Activated naive CD8-positive, alpha-beta T cell treated with anti-CD3 and anti-CD28 coated beads, Interleukin-2, amount 10 ng/mL, durations not matched to agents 7 days and 5 days (primary cell): ENCODE measurements at regions not wholly inside any gene's neighbourhood (a gene's known extent, or its start where the extent isn't known, plus 50 kb on each side); places are given as distances from the start of the nearest gene placed in this dataset.

ENCODE experiments used
- ATAC-seq: fragments of 150-1000 bp; cut with Tn5 transposase; one replicate; pipeline ENCODE4 v1.10.0; 2021; ENCODE audit warnings: low read depth, moderate library complexity
- POLR2A ChIA-PET: fragments of 350-600 bp; sonication (Branson Sonifier 250); formaldehyde crosslinking; loops from one replicate; lab custom pipeline; 2021; ENCODE audit warnings: antibody characterized with exemption; lab: Charles Lee
- DNase-seq: peaks from one replicate; pipeline ENCODE4 v3.0.0; 2021
- H3K27ac Mint-ChIP-seq: one replicate; pipeline ENCODE4 v1.8.0; 2022; ENCODE audit warnings: mild to moderate bottlenecking, mixed read lengths
- H3K27me3 Mint-ChIP-seq: one replicate; pipeline ENCODE4 v1.8.0; 2022; ENCODE audit warnings: mild to moderate bottlenecking, moderate library complexity, mixed read lengths
- H3K36me3 Mint-ChIP-seq: one replicate; pipeline ENCODE4 v1.8.0; 2021; ENCODE audit warnings: mild to moderate bottlenecking, mixed read lengths
- H3K4me1 Mint-ChIP-seq: one replicate; pipeline ENCODE4 v1.8.0; 2021; ENCODE audit warnings: mixed read lengths
- H3K4me3 Mint-ChIP-seq: one replicate; pipeline ENCODE4 v1.8.0; 2022; ENCODE audit warnings: mild to moderate bottlenecking, moderate library complexity, mixed read lengths
- H3K9me3 Mint-ChIP-seq: one replicate; pipeline ENCODE4 v1.8.0; 2021; ENCODE audit warnings: mixed read lengths

- Mint-ChIP-seq H3K4me1 (no peaks in the 10 kb centered on the region), H3K9me3 (peaks cover 5% of the 10 kb centered on the region), H3K27ac (no peak overlapping the region), H3K4me3 (no peak overlapping the region), H3K36me3 (no peaks in the 10 kb centered on the region), H3K27me3 (peaks cover 2% of the 10 kb centered on the region)
- POLR2A ChIA-PET, result no interaction called here
- no peak for DNase-seq
- ATAC-seq, result no peak
These were observed 277.5 kb upstream of the ZFP64 start for GRCh38 chr20:52469128-52469527.

DNA sequence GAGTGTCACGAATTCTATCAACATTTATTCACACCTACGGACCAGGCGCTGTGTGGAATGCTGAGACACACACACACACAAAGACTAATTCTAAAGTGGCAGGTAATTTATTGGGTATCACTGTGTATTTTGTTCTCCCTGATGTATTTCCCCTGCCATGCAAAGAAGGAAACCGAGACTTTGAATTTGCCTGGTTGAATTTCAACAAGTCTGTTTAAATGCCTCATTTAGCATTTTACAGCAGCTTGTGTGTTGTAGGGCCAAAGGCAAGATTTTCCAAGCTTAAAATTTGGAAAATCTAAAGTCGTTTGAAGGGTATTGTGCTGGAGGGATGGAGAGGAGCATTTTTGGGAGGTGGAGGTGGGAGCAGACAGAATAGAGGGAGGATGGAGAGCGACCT, 274.4 kb upstream of the ZFP64 start:
- Mint-ChIP-seq H3K4me3 (no peak overlapping the region), H3K9me3 (peaks cover 2% of the 10 kb centered on the region), H3K27me3 (no peaks in the 10 kb centered on the region), H3K4me1 (no peaks in the 10 kb centered on the region), H3K27ac (no peak overlapping the region), H3K36me3 (no peaks in the 10 kb centered on the region)
- POLR2A ChIA-PET, result no interaction called here
- DNase-seq (no peak), ATAC-seq (no peak)

DNA sequence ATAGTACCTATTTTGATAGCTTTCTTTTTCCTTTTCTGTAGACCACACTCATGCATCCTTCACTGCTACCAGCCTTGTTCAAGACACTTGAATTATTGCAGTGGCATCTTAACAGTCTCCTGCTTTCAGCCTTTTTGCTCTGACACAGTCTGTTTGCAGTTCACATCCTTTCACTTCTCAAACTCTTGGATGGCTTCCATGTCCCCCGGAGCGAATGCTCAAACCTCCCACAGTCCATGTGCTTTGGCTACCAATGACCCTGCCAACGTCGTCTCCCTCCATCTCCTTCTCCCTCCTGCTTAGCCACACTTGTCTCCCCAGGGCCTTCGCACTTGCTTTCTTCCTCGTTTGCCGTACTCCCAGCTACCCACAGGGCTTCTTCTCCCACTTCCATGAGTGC, 270.0 kb upstream of the ZFP64 start:
- no peak for DNase-seq
- Mint-ChIP-seq H3K27me3 (no peaks in the 10 kb centered on the region), H3K4me3 (no peak overlapping the region), H3K36me3 (no peaks in the 10 kb centered on the region), H3K27ac (no peak overlapping the region), H3K9me3 (peaks cover 3% of the 10 kb centered on the region), H3K4me1 (no peaks in the 10 kb centered on the region)
- ATAC-seq, result no peak
- POLR2A ChIA-PET, result no interaction called here

DNA sequence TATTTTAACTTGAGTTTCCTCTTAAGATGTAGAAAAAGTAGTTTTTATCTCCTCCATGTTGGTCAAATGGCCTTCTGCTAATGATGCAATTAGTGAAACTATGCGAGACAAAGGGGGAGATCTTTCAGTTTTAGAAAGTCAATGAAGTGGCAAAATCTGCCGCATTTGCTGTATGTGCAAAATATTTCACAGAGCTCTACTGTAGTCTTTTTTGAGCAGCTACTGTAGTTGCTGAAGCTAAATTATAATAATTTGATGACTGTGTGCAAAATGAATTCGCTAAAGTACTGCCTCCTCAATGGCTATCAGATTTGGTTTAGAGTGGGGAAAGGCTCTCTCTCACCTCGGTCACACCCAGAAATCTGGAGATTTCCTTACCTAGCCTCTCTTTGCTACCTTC, 267.6 kb upstream of the ZFP64 start:
- Mint-ChIP-seq H3K27me3 (no peaks in the 10 kb centered on the region), H3K4me1 (no peaks in the 10 kb centered on the region), H3K4me3 (no peak overlapping the region), H3K9me3 (peaks cover 3% of the 10 kb centered on the region), H3K27ac (no peak overlapping the region), H3K36me3 (no peaks in the 10 kb centered on the region)
- no peak for ATAC-seq
- DNase-seq, result no peak
- POLR2A ChIA-PET, result no interaction called here

DNA sequence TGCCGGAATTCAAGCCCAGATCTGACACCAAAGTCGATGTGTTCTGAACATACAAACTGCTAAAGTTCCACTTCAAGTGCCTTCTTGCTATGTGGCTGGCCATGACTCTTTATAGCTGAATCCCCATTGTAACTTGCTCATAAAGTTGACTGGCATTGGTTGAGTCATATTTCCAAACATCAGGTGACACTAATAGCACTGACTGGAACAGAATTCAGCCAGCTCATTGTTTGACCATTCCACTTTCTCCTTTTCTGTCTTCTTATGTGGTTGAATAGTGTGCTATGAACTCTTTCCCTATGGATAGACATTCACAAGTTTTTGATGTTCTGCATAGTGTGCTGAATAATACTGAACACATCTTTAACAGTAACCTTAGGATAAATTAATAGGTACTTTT, 266.2 kb upstream of the ZFP64 start:
- Mint-ChIP-seq H3K27me3 (no peaks in the 10 kb centered on the region), H3K27ac (no peak overlapping the region), H3K36me3 (no peaks in the 10 kb centered on the region), H3K9me3 (peaks cover 4% of the 10 kb centered on the region), H3K4me1 (no peaks in the 10 kb centered on the region), H3K4me3 (no peak overlapping the region)
- ATAC-seq (no peak), DNase-seq (no peak)
- POLR2A ChIA-PET, result no interaction called here

DNA sequence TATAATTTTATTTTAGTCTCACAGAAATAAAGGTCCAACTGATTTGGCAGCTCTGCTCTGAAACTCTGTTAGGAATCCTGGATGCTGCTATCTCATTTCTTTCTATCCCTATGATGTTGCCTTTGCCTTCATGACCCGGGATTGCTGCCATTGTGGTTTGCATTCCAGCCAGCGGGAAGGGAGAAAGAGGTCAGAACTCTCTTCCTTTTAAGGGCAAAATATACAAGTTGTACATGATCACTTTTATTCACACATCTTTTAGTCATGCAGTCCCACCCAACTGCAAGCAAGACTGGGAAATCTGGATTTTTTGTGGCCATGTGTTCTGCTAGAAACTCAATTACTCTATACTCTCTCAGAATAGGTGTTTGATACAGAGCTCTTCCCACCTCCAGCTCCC, 263.1 kb upstream of the ZFP64 start:
- POLR2A ChIA-PET, result no interaction called here
- Mint-ChIP-seq H3K36me3 (no peaks in the 10 kb centered on the region), H3K9me3 (peaks cover 4% of the 10 kb centered on the region)

GRCh38 chr20:52448513-52449232, 257.1 kb upstream of the ZFP64 start:
- Mint-ChIP-seq H3K4me3 (no peak overlapping the region), H3K27me3 (peaks cover 2% of the 10 kb centered on the region), H3K36me3 (no peaks in the 10 kb centered on the region), H3K27ac (no peak overlapping the region), H3K9me3 (peaks cover 1% of the 10 kb centered on the region), H3K4me1 (no peaks in the 10 kb centered on the region)
- no peak for DNase-seq
- POLR2A ChIA-PET, result no interaction called here
- no peak for ATAC-seq

More for the DNA sequence above, 263.1 kb upstream of the ZFP64 start:
- Mint-ChIP-seq H3K4me1 (no peaks in the 10 kb centered on the region), H3K27me3 (peaks cover 2% of the 10 kb centered on the region), H3K4me3 (no peak overlapping the region), H3K27ac (no peak overlapping the region)
- ATAC-seq (no peak), DNase-seq (no peak)

- no peak for DNase-seq
- no peaks in the 10 kb centered on the region for H3K36me3 Mint-ChIP-seq
- ATAC-seq, result no peak
- peaks cover under 1% of the 10 kb centered on the region for H3K27me3 Mint-ChIP-seq
- no peaks in the 10 kb centered on the region for H3K4me1 Mint-ChIP-seq
- no peaks in the 10 kb centered on the region for H3K9me3 Mint-ChIP-seq
- no peak overlapping the region for H3K27ac Mint-ChIP-seq
- no peak overlapping the region for H3K4me3 Mint-ChIP-seq
- POLR2A ChIA-PET, result no interaction called here
These were observed 255.6 kb upstream of the ZFP64 start for GRCh38 chr20:52447225-52447551.

DNA sequence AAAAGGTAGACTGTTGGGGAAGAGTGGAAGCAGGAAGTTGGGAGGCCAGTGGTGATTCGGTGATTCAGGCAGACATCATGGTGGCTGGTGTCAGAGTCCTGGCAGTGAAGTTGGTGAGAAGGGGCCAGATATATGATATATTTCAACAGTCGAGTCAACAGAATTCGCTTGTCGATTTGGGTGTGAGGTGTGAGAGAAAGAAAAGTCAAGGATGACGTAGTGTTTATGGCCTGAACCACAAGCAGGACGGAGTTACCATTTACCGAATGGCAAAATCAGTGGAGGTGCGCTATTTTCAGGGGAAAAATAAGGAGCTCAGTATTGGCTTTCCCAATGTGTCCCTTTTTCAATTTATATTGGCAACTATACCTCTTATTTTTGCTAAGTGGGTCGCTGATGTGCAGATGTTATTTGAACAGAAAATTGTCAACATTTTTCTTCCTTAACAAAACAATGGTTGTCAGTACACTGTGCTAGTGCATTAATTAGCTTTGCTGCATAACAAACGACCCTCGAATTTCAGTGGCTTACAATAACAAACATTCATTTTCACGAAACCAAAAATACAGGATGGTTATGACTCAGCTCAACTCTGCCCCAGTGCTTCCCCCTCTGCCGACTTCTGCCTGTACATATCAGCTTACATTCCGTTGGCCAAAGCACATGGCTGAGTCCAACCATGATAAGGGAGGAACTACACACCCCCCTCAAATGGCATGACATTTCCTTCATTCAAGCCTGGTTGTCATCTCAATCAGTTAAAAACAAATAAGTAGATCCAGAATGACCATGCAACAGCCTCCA, 255.0 kb upstream of the ZFP64 start:
- no peaks in the 10 kb centered on the region for H3K9me3 Mint-ChIP-seq
- H3K4me1 Mint-ChIP-seq, result no peaks in the 10 kb centered on the region
- no peak for DNase-seq
- no peaks in the 10 kb centered on the region for H3K27me3 Mint-ChIP-seq
- no peaks in the 10 kb centered on the region for H3K36me3 Mint-ChIP-seq
- POLR2A ChIA-PET, result no interaction called here
- H3K27ac Mint-ChIP-seq, result no peak overlapping the region
- ATAC-seq, result no peak
- H3K4me3 Mint-ChIP-seq, result no peak overlapping the region

GRCh38 chr20:52444455-52444854, 252.9 kb upstream of the ZFP64 start:
- Mint-ChIP-seq H3K27ac (no peak overlapping the region), H3K4me1 (no peaks in the 10 kb centered on the region), H3K4me3 (no peak overlapping the region), H3K27me3 (no peaks in the 10 kb centered on the region), H3K36me3 (no peaks in the 10 kb centered on the region), H3K9me3 (no peaks in the 10 kb centered on the region)
- POLR2A ChIA-PET, result no interaction called here
- no peak for ATAC-seq
- no peak for DNase-seq

DNA sequence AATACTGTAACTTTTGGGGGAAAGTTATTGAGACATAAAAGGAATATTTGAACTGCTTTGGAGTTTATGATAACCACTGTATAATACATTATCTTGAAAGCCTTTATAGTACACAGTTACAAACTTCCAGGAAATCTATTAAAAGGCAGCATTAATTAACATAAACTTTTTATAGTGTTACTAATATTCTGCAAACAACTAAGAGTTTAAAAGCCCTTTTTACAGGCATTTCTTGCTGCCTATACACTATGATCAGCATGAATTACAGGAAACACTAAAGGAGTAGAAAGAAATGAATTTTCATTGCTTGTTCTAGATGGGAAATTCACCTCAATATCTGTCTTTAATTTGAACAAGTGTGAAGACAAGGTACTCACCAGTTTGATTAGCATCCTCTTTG, 252.3 kb upstream of the ZFP64 start:
- no peaks in the 10 kb centered on the region for H3K27me3 Mint-ChIP-seq
- no peak for DNase-seq
- POLR2A ChIA-PET, result no interaction called here
- no peaks in the 10 kb centered on the region for H3K4me1 Mint-ChIP-seq
- no peaks in the 10 kb centered on the region for H3K36me3 Mint-ChIP-seq
- no peak for ATAC-seq
- no peak overlapping the region for H3K27ac Mint-ChIP-seq
- no peak overlapping the region for H3K4me3 Mint-ChIP-seq
- no peaks in the 10 kb centered on the region for H3K9me3 Mint-ChIP-seq

GRCh38 chr20:52441710-52442109, 250.1 kb upstream of the ZFP64 start:
- Mint-ChIP-seq H3K27ac (no peak overlapping the region), H3K9me3 (no peaks in the 10 kb centered on the region), H3K36me3 (no peaks in the 10 kb centered on the region), H3K4me3 (no peak overlapping the region), H3K4me1 (peaks cover 2% of the 10 kb centered on the region), H3K27me3 (no peaks in the 10 kb centered on the region)
- POLR2A ChIA-PET, result no interaction called here
- ATAC-seq (no peak), DNase-seq (no peak)

- Mint-ChIP-seq H3K4me3 (no peak overlapping the region), H3K36me3 (no peaks in the 10 kb centered on the region), H3K4me1 (peaks cover 2% of the 10 kb centered on the region), H3K27ac (no peak overlapping the region), H3K27me3 (no peaks in the 10 kb centered on the region), H3K9me3 (no peaks in the 10 kb centered on the region)
- ATAC-seq (no peak), DNase-seq (no peak)
- POLR2A ChIA-PET, result no interaction called here
These were observed 247.8 kb upstream of the ZFP64 start for GRCh38 chr20:52439375-52439774.

DNA sequence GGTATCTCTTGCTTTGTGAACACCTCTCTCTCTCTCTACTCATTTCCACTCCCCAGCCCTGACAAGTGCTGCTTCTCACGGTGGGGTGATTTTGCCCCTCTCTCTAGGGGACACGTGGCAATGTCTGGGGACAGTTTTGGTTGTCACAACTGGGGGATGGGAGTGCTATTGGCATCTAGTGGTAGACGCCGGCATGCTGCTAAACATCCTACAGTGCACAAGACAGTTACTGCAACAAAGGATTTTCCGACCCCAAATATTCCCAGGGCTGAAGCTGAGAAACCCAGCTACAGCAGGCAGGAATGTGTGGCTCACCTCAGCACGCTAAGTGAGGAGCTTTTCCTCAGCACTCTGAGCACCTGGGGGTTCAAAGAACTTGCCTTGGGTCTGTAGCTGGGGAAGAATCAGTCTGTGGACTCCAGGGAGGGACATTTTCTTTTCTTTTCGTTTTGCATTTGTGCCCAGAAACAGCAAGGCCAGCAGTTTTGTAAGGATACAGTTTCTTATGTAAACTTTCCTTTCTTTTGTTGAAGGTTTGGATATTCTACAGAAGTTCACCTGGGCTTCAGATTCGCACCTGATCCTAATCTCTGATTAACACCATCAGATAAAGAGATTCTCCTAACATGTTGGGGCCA, 246.9 kb upstream of the ZFP64 start:
- Mint-ChIP-seq H3K27ac (no peak overlapping the region), H3K36me3 (no peaks in the 10 kb centered on the region), H3K4me3 (no peak overlapping the region), H3K4me1 (peaks cover 2% of the 10 kb centered on the region), H3K27me3 (no peaks in the 10 kb centered on the region), H3K9me3 (no peaks in the 10 kb centered on the region)
- no peak for ATAC-seq
- no peak for DNase-seq
- POLR2A ChIA-PET, result interaction anchor here (0.6 kb wide), 1 partner anchor 38 kb away, joined by 3 read pairs; no protein-coding TSS in a partner anchor
